Heart right ventricle (tissue), 16 donors: ENCODE measurements at regions not wholly inside any gene's neighbourhood (a gene's known extent, or its start where the extent isn't known, plus 50 kb on each side); places are given as distances from the start of the nearest gene placed in this dataset.
"Not testable (repeated sequence)": the region's sequence is repeated elsewhere in the genome, so short reads cannot be mapped to it uniquely, and the experiment has no call there.

Experiments used
- ATAC-seq, 8 donors: fragments of 200-7000 bp; cut with Tn5 transposase; one replicate each; pipeline ENCODE4 v1.9.1; 2020; ENCODE audit warnings: mild to moderate bottlenecking in 8 of 8, moderate library complexity in 8 of 8, moderate number of reproducible peaks in 1 of 8
- DNase-seq, 2 donors: peaks; one replicate each; pipeline ENCODE4 v3.0.0-alpha.2; 2020
- H3K27ac ChIP-seq, 10 donors: fragments of 200-600 bp; sonication (generic) in 2 of 10; one replicate each; pipeline versions ENCODE4 v1.5.0 to v1.8.0; 2020 to 2022; ENCODE audit warnings: mild to moderate bottlenecking in 3 of 10
- H3K27me3 ChIP-seq, 7 donors: fragments of 200-600 bp; one replicate each; pipeline ENCODE4 v1.8.0; 2021 to 2022; ENCODE audit warnings: mild to moderate bottlenecking in 2 of 7
- H3K36me3 ChIP-seq, 9 donors: fragments of 200-600 bp; sonication (generic) in 1 of 9; one replicate each; pipeline versions ENCODE4 v1.5.0 to v1.8.0; 2020 to 2022; ENCODE audit warnings: mild to moderate bottlenecking in 2 of 9
- H3K4me1 ChIP-seq, 9 donors: fragments of 200-600 bp; sonication (generic) in 1 of 9; one replicate each; pipeline versions ENCODE4 v1.5.0 to v1.8.0; 2020 to 2022; ENCODE audit warnings: mild to moderate bottlenecking in 4 of 9
- H3K4me3 ChIP-seq, 10 donors: fragments of 200-600 bp; sonication (generic) in 2 of 10; one replicate each; pipeline versions ENCODE4 v1.5.0 to v1.8.0; 2020 to 2022; ENCODE audit warnings: mild to moderate bottlenecking in 7 of 10, moderate library complexity in 2 of 10
- H3K9me3 ChIP-seq, 11 donors: fragments of 200-600 bp in 10 of 11; sonication (generic) in 2 of 11; one replicate each; pipeline versions ENCODE4 v1.5.0 to v1.8.0; 2013 to 2022; ENCODE audit warnings: mild to moderate bottlenecking in 2 of 11, control low read depth in 1 of 11, moderate library complexity in 1 of 11
- CTCF ChIP-seq, 9 donors: fragments of 200-600 bp; sonication (generic) in 2 of 9; IDR thresholded peaks; one replicate each; pipeline versions ENCODE4 v1.5.0 to v1.8.0; 2021 to 2022; ENCODE audit warnings: antibody characterized with exemption in 9 of 9, mild to moderate bottlenecking in 5 of 9, moderate library complexity in 1 of 9
- WGBS, 2 donors: extraction: QIAGEN DNeasy Blood & Tissue Kit; methylation state at CpG; one replicate each; pipeline ENCODE4 v1.1.7; 2013; ENCODE audit warnings: inconsistent platforms in 1 of 2; 5-methylcytosine and 5-hydroxymethylcytosine counted together
- intact Hi-C, 10 donors: fragments of 100-400 bp; cut with DNase I; formaldehyde crosslinking; loops; one replicate each; pipeline versions ENCODE4 v1.11.1 to v1.14.2; 2022
- donor health status: Arrhythmogenic right ventricular cardiomyopathy.
- donor health status: ischemic (EF 13 %, LVEDD 7.1; RV severe dilation, severe dysfunction).
- donor health status: healthy with polysubstance abuse.
- donor health status: DM: no; HTN: yes; CAD: no.
- donor health status: DM: no; HTN: no; CAD: no.
- donor health status: ischemic (EF 25% LVEDD 6.9; RV normal size, moderate dysfunction).
- donor health status: ischemic (EF 25% LVEDD 5.7; RV mildly dilated, moderate dysfunction).
- donor health status: healthy.
- donor health status: DM: yes; HTN: yes; CAD: no.
- donor health status: Ischemic cardiomyopathy.
- donor health status: ischemic (EF 35%, LVEDD 5.7; RV mildly dilated, moderate dysfunction).
- donor health status: nonischemic (EF 11% LVEDD 7.7; RV severe dilation, severe dysfunction).
- donor health status: DM: yes; HTN: yes; CAD: no.
- donor health status: PGD.
- donor health status: ischemic (EF 29% LVEDD 5.4; RV normal size, mild dysfunction).
- donor health status: nonischemic (EF 23%, LVEDD 6.1; RV moderate dilation, normal function).

- ATAC-seq: no peak
- TF ChIP-seq CTCF (IDR thresholded peaks at IDR 0.05): no peak
- no peak for DNase-seq
- no peaks in the 10 kb centered on the region for H3K36me3 ChIP-seq
- H3K4me3 ChIP-seq: no peak overlapping the region
- H3K4me1 ChIP-seq: no peaks in the 10 kb centered on the region
- H3K9me3 ChIP-seq: peaks cover 0 to 4% (median 0%) of the 10 kb centered on the region in 11 donors
- intact Hi-C loops: no loop called here
- no peaks in the 10 kb centered on the region for H3K27me3 ChIP-seq
- H3K27ac ChIP-seq: no peak overlapping the region
- 27 to 41% methylated on average over 5 of the region's 5 CpGs for WGBS, 2 donors
Measured at GRCh38 chr14:86072116-86072894, 542.4 kb downstream of the FLRT2 start.

GRCh38 chr14:86066651-86067050, 536.7 kb downstream of the FLRT2 start:
- Histone ChIP-seq H3K27ac (no peak overlapping the region), H3K36me3 (no peaks in the 10 kb centered on the region), H3K4me1 (no peaks in the 10 kb centered on the region), H3K9me3 (peaks cover 0 to 7% (median 0%) of the 10 kb centered on the region in 11 donors), H3K27me3 (no peaks in the 10 kb centered on the region), H3K4me3 (no peak overlapping the region)
- intact Hi-C loops: no loop called here
- TF ChIP-seq CTCF (IDR thresholded peaks at IDR 0.05): no peak
- ATAC-seq: no peak
- DNase-seq: no peak
- 74 to 80% methylated on average over 2 of the region's 2 CpGs for WGBS, 2 donors

- Histone ChIP-seq H3K36me3 (no peaks in the 10 kb centered on the region), H3K4me3 (no peak overlapping the region), H3K4me1 (peaks cover 0 to 4% (median 0%) of the 10 kb centered on the region in 9 donors), H3K27me3 (no peaks in the 10 kb centered on the region), H3K27ac (no peak overlapping the region), H3K9me3 (peaks cover 0 to 7% (median 0%) of the 10 kb centered on the region in 11 donors)
- no peak for DNase-seq
- intact Hi-C loops: no loop called here
- no peak for TF ChIP-seq CTCF (IDR thresholded peaks at IDR 0.05)
- WGBS, 2 donors: 81 to 84% methylated on average over 3 of the region's 3 CpGs
- ATAC-seq: no peak
Measured at GRCh38 chr14:86065407-86065806, 535.5 kb downstream of the FLRT2 start.

GRCh38 chr14:86064595-86064994, 534.7 kb downstream of the FLRT2 start:
- H3K36me3 ChIP-seq, intact Hi-C loops, H3K27me3 ChIP-seq, H3K27ac ChIP-seq, DNase-seq, ATAC-seq, H3K4me3 ChIP-seq, H3K9me3 ChIP-seq, H3K4me1 ChIP-seq: not testable (repeated sequence)

DNA sequence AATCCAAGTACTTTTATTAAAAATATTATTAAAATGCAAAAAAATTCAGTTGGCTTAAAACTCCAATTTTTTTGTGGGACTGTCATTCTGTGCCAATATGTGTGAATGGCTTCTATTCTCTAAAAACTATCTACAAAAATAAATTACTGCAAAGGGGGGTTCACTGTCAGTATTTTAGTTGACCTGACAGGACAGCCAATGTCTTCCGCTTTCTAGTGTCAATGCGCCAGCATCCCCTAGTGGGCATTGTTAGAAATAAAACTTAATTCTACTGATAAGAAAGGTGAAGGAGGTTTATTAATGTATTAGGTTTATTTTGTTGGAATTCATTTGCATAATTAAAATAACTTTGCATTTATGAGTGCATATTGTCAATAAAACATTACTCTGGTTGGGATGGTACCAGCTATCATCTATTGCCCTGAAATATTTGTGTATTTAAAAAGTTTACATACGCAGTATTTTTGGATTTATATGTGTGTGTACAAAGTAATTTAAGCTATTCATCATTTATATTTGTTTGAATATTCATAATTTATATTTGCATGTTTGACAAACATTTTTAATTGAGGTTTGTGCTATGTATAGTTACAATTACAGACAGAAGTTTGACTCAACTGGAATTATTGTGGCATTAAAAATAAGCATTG, 527.2 kb downstream of the FLRT2 start:
- H3K27me3 ChIP-seq: peaks cover 0 to 2% (median 0%) of the 10 kb centered on the region in 7 donors
- WGBS, 2 donors: 54 to 64% methylated on average over 3 of the region's 3 CpGs
- no peak for ATAC-seq
- H3K4me3 ChIP-seq: no peak overlapping the region
- H3K27ac ChIP-seq: no peak overlapping the region
- peaks cover 0 to 4% (median 0%) of the 10 kb centered on the region in 9 donors for H3K4me1 ChIP-seq
- DNase-seq: no peak
- TF ChIP-seq CTCF (IDR thresholded peaks at IDR 0.05): peak in 8 of 9 donors; percentile 28 to 67 (median 60)
- intact Hi-C loops: no loop called here
- no peaks in the 10 kb centered on the region for H3K36me3 ChIP-seq
- no peaks in the 10 kb centered on the region for H3K9me3 ChIP-seq
